GM12878 (cell line): ENCODE measurements at regions not wholly inside any gene's neighbourhood (a gene's known extent, or its start where the extent isn't known, plus 50 kb on each side); places are given as distances from the start of the nearest gene placed in this dataset.

ENCODE experiments used
- ATAC-seq: fragments of 200-7000 bp; cut with Tn5 transposase; 3 replicates; pipeline ENCODE4 v1.9.1; 2020; ENCODE audit warnings: mild to moderate bottlenecking, moderate library complexity
- BruUV-seq: library from RNA; stranded (reverse); fragments of 400-500 nt; replicated peaks from 2 replicates; lab custom pipeline; 2021; lab: Mats Ljungman, UMichigan
- CTCF ChIA-PET: fragments of 300-600 bp; sonication (Branson Sonifier 250); formaldehyde crosslinking; extraction: SDS; loops from one replicate; lab custom pipeline; 2021; ENCODE audit warnings: inconsistent platforms; lab: Yijun Ruan, JAX
- POLR2A ChIA-PET: fragments of 350-600 bp; formaldehyde crosslinking; extraction: SDS; loops from one replicate; lab custom pipeline; 2021; ENCODE audit warnings: inconsistent platforms; lab: Charles Lee
- RAD21 ChIA-PET: fragments of 300-600 bp; sonication (Branson Sonifier 250); formaldehyde crosslinking; loops from one replicate; lab custom pipeline; 2023; ENCODE audit warnings: antibody characterized with exemption; ENCODE audit not compliant: unreplicated experiment; lab: Charles Lee
- SMC1A ChIA-PET: fragments of 300-600 bp; sonication (Branson Sonifier 250); formaldehyde crosslinking; loops from one replicate; lab custom pipeline; 2023; ENCODE audit not compliant: unreplicated experiment, uncharacterized antibody; lab: Charles Lee
- DNase-seq: peaks from one replicate; pipeline ENCODE4 v3.0.0-alpha.2; 2011; ENCODE audit warnings: low read depth, low spot score
- FAIRE-seq: peaks from 3 replicates; lab custom pipeline; 2011; peaks lifted over from hg19 to GRCh38; lab: Jason Lieb, UNC
- H2AFZ ChIP-seq: 2 replicates; pipeline ENCODE4 v1.6.0; 2011; ENCODE audit warnings: low read depth, low read length, control low read depth; ENCODE audit not compliant: control insufficient read depth
- H3K27ac ChIP-seq: 2 replicates; pipeline ENCODE4 v1.5.1; 2011; ENCODE audit warnings: control low read depth; ENCODE audit not compliant: control insufficient read depth, insufficient read depth
- H3K27me3 ChIP-seq, 2 experiments: replicated peaks in 1 of 2; 2 replicates each; pipeline versions ENCODE4 v1.6.0 to v1.6.1; 2011; ENCODE audit warnings: low read length in 1 of 2; ENCODE audit not compliant: control insufficient read depth in 2 of 2, insufficient read depth in 2 of 2
- H3K36me3 ChIP-seq, 2 experiments: 2 replicates each; pipeline ENCODE4 v1.5.1; 2011; ENCODE audit warnings: low read length in 1 of 2; ENCODE audit not compliant: control insufficient read depth in 2 of 2, insufficient read depth in 2 of 2
- H3K4me1 ChIP-seq: 2 replicates; pipeline ENCODE4 v1.6.1; 2011; ENCODE audit warnings: mild to moderate bottlenecking, low read length, moderate library complexity, mixed read lengths; ENCODE audit not compliant: control insufficient read depth, insufficient read depth
- H3K4me2 ChIP-seq: 2 replicates; pipeline ENCODE4 v1.6.0; 2011; ENCODE audit warnings: control low read depth; ENCODE audit not compliant: control insufficient read depth, insufficient read depth
- H3K4me3 ChIP-seq: fragments of 200-600 bp; sonication (generic); 2 replicates; pipeline ENCODE4 v1.5.1; 2016
- H3K79me2 ChIP-seq: 2 replicates; pipeline ENCODE4 v1.6.0; 2011; ENCODE audit warnings: low read length; ENCODE audit not compliant: control insufficient read depth, insufficient read depth
- H3K9ac ChIP-seq: 2 replicates; pipeline ENCODE4 v1.8.0; 2011; ENCODE audit warnings: low read length, control low read depth, mixed read lengths; ENCODE audit not compliant: control insufficient read depth, insufficient read depth
- H3K9me3 ChIP-seq: replicated peaks from 3 replicates; pipeline ENCODE4 v1.5.1; 2011; ENCODE audit warnings: mild to moderate bottlenecking, low read length; ENCODE audit not compliant: control insufficient read depth, insufficient read depth
- H4K20me1 ChIP-seq: 2 replicates; pipeline ENCODE4 v1.6.0; 2011; ENCODE audit not compliant: control insufficient read depth, insufficient read depth
- ATF2 ChIP-seq: IDR thresholded peaks from 2 replicates; pipeline ENCODE4 v1.6.1; 2012; ENCODE audit warnings: low read length, inconsistent platforms
- BACH1 ChIP-seq: fragments of 450-650 bp; IDR thresholded peaks from 2 replicates; pipeline ENCODE4 v1.6.1; 2017; ENCODE audit warnings: mild to moderate bottlenecking, borderline replicate concordance
- BRCA1 ChIP-seq: IDR thresholded peaks from 2 replicates; pipeline ENCODE4 v1.6.1; 2011; ENCODE audit warnings: low read depth, low read length, improper control_type of control experiment
- DPF2 ChIP-seq: fragments of 450-650 bp; IDR thresholded peaks from 2 replicates; pipeline ENCODE4 v1.6.1; 2017; ENCODE audit warnings: mild to moderate bottlenecking
- ELK1 ChIP-seq: IDR thresholded peaks from 2 replicates; pipeline ENCODE4 v1.6.1; 2012; ENCODE audit warnings: low read depth, low read length, improper control_type of control experiment
- EP300 ChIP-seq, 2 experiments: fragments of 150-350 bp in 1 of 2; IDR thresholded peaks; 2 replicates each; pipeline ENCODE4 v1.6.1; 2011 to 2012; ENCODE audit warnings: low read depth in 2 of 2, low read length in 2 of 2, borderline replicate concordance in 1 of 2, improper control_type of control experiment in 1 of 2, inconsistent platforms in 1 of 2; ENCODE audit not compliant: control insufficient read depth in 1 of 2
- IRF3 ChIP-seq: fragments of 450-650 bp; IDR thresholded peaks from 2 replicates; pipeline ENCODE4 v1.6.1; 2014; ENCODE audit warnings: mild to moderate bottlenecking
- IRF4 ChIP-seq: IDR thresholded peaks from 2 replicates; pipeline ENCODE4 v1.6.1; 2011; ENCODE audit warnings: low read depth, low read length
- KDM1A ChIP-seq: fragments of 200-600 bp; sonication (generic); IDR thresholded peaks from 2 replicates; pipeline ENCODE4 v1.6.1; 2016; ENCODE audit warnings: borderline replicate concordance
- NFIC ChIP-seq: IDR thresholded peaks from 2 replicates; pipeline ENCODE4 v1.6.1; 2012; ENCODE audit warnings: low read depth, mild to moderate bottlenecking, inconsistent platforms, low read length, moderate library complexity
- NR2C2 ChIP-seq: IDR thresholded peaks from 2 replicates; pipeline ENCODE4 v1.6.1; 2011; ENCODE audit warnings: borderline replicate concordance, low read depth; ENCODE audit not compliant: control insufficient read depth, insufficient read length
- RELA ChIP-seq: fragments of 450-650 bp; IDR thresholded peaks from 2 replicates; pipeline ENCODE4 v1.8.0; 2014; ENCODE audit warnings: borderline replicate concordance; ENCODE audit not compliant: partially characterized antibody
- SIX5 ChIP-seq: IDR thresholded peaks from 2 replicates; pipeline ENCODE4 v1.6.1; 2011; ENCODE audit warnings: mild to moderate bottlenecking, low read depth, low read length, moderate library complexity; ENCODE audit not compliant: severe bottlenecking
- STAT1 ChIP-seq: fragments of 450-650 bp; conservative IDR thresholded peaks from 2 replicates; pipeline ENCODE4 v1.6.1; 2014; ENCODE audit warnings: antibody characterized with exemption, mild to moderate bottlenecking
- STAT3 ChIP-seq: IDR thresholded peaks from 2 replicates; pipeline ENCODE4 v1.6.1; 2011; ENCODE audit warnings: low read depth, low read length, improper control_type of control experiment
- USF1 ChIP-seq: IDR thresholded peaks from 2 replicates; pipeline ENCODE4 v1.6.1; 2011; ENCODE audit warnings: borderline replicate concordance, low read depth, mild to moderate bottlenecking, moderate library complexity, mixed read lengths, low read length; ENCODE audit not compliant: insufficient read depth; ENCODE audit errors: extremely low read length
- YY1 ChIP-seq: IDR thresholded peaks from 2 replicates; pipeline ENCODE4 v1.6.1; 2011; ENCODE audit warnings: low read depth, mild to moderate bottlenecking, low read length
- ZNF217 ChIP-seq: fragments of 450-650 bp; IDR thresholded peaks from 2 replicates; pipeline ENCODE4 v1.6.1; 2017; ENCODE audit warnings: antibody characterized with exemption, mild to moderate bottlenecking
- ZNF384 ChIP-seq: IDR thresholded peaks from 2 replicates; pipeline ENCODE4 v1.6.1; 2012; ENCODE audit warnings: low read depth, mild to moderate bottlenecking, low read length, improper control_type of control experiment, borderline replicate concordance
- whole genome bisulfite sequencing: methylation state at CpG from one replicate; pipeline ENCODE4 v1.1.6; 2016; ENCODE audit warnings: low lambda C conversion rate; ENCODE audit not compliant: insufficient replicate concordance, insufficient coverage; ENCODE audit errors: missing lambda C conversion rate; 5-methylcytosine and 5-hydroxymethylcytosine counted together
- in situ Hi-C: fragments of 300-500 bp; cut with MboI; formaldehyde crosslinking; loops from 9 replicates; pipeline ENCODE4 v1.14.3; 2018; ENCODE audit warnings: mixed read lengths
- intact Hi-C: fragments of 100-400 bp; cut with micrococcal nuclease; formaldehyde crosslinking; loops from one replicate; pipeline ENCODE4 v1.14.2; 2022; ENCODE audit not compliant: unreplicated experiment

- DNase-seq = peak; percentile 77
- H2AFZ ChIP-seq = peak overlapping the region; percentile 65
- no peaks in the 10 kb centered on the region for H3K36me3 ChIP-seq
- in situ Hi-C loops = no loop called here
- H3K4me1 ChIP-seq = peaks cover 31% of the 10 kb centered on the region
- H3K9ac ChIP-seq = peak overlapping the region; percentile 16; the same call in 1 of the 2 replicates
- BruUV-seq = no TSS peak
- H3K4me2 ChIP-seq = peak overlapping the region; percentile 70
- peak overlapping the region; percentile 88 for H3K27ac ChIP-seq
- FAIRE-seq = peak; percentile 66
- ChIA-PET SMC1A (interaction anchor here (0.7 to 4.1 kb wide), 7 partner anchors 10 to 345 kb away, joined by 3 to 36 read pairs (median 3); no protein-coding TSS in a partner anchor), CTCF (interaction anchor here (1.2 to 1.6 kb wide), 2 partner anchors 26 to 98 kb away, joined by 4 to 5 read pairs; no protein-coding TSS in a partner anchor), POLR2A (interaction anchor here (0.6 to 1.5 kb wide), 3 partner anchors 9 to 98 kb away, joined by 3 to 5 read pairs (median 3); no protein-coding TSS in a partner anchor), RAD21 (interaction anchor here (0.7 to 1.5 kb wide), 6 partner anchors 9 to 347 kb away, joined by 3 to 5 read pairs (median 4); no protein-coding TSS in a partner anchor)
- H3K4me3 ChIP-seq = no peak overlapping the region
- no peaks in the 10 kb centered on the region for H3K27me3 ChIP-seq
- WGBS = 0% methylated on average over 2 of the region's 2 CpGs
- H3K9me3 ChIP-seq = no peaks in the 10 kb centered on the region; the same call in none of the 3 replicates
- no peaks in the 10 kb centered on the region for H4K20me1 ChIP-seq
- ATAC-seq = peak; percentile 95
- intact Hi-C loops = loop anchor here (5.0 to 10.0 kb wide), 2 partner anchors 306 to 778 kb away; partner anchors contain the start of gene SOX4
- no peaks in the 10 kb centered on the region for H3K79me2 ChIP-seq
- TF ChIP-seq ELK1 (no peak), SIX5 (no peak), KDM1A (no peak), ATF2 (peak; percentile 89), RELA (no peak), ZNF384 (no peak), YY1 (peak; percentile 90), NFIC (peak; percentile 93), STAT1 (no peak), NR2C2 (no peak), IRF3 (no peak), BRCA1 (no peak), USF1 (no peak), IRF4 (0 out of 2 replicates have a peak, but pooled peaks have one; percentile 39), STAT3 (0 out of 2 replicates have a peak, but pooled peaks have one; percentile 66), DPF2 (0 out of 2 replicates have a peak, but pooled peaks have one; percentile 53), EP300 (IDR thresholded peaks at IDR 0.05; ENCODE audit: borderline replicate concordance in 1 of 2, control insufficient read depth in 1 of 2, low read depth in 2 of 2, low read length in 2 of 2) (peak; percentile 82 to 92), BACH1 (no peak), ZNF217 (peak; percentile 55; the same call in 1 of the 2 replicates)
Measured at GRCh38 chr6:22372922-22373321, 76.1 kb upstream of the PRL start.
